A549 (cell line): ENCODE measurements at regions not wholly inside any gene's neighbourhood (a gene's known extent, or its start where the extent isn't known, plus 50 kb on each side); places are given as distances from the start of the nearest gene placed in this dataset.
A peak's percentile ranks its signal among the peaks of the same experiment; 100 is the strongest.

Source experiments
- ATAC-seq, 2 experiments: fragments of 200-7000 bp in 1 of 2; fragments of >200 bp in 1 of 2; cut with Nextera tagmentation in 1 of 2; cut with Tn5 transposase in 1 of 2; 3 replicates each; pipeline versions ENCODE4 v1.8.0 to v1.9.1; 2018 to 2020; ENCODE audit warnings: mild to moderate bottlenecking in 1 of 2, moderate library complexity in 1 of 2
- CTCF ChIA-PET: fragments of 300-600 bp; sonication (Branson Sonifier 250); formaldehyde crosslinking; extraction: SDS; loops from one replicate; lab custom pipeline; 2021; ENCODE audit warnings: antibody characterized with exemption, inconsistent platforms; lab: Yijun Ruan, JAX
- POLR2A ChIA-PET: fragments of 350-600 bp; formaldehyde crosslinking; extraction: SDS; loops from one replicate; lab custom pipeline; 2021; ENCODE audit warnings: antibody characterized with exemption, inconsistent platforms; lab: Yijun Ruan, JAX
- DNase-seq, 2 experiments: peaks; one replicate each; pipeline versions ENCODE4 v3.0.0 to v3.0.0-alpha.2; 2011 to 2016; ENCODE audit warnings: low read depth in 1 of 2, low spot score in 1 of 2
- FAIRE-seq: peaks from 2 replicates; lab custom pipeline; 2011; peaks lifted over from hg19 to GRCh38; lab: Jason Lieb, UNC
- H3K27ac ChIP-seq, 2 experiments: fragments of >200 bp; sonication (Bioruptor Twin); formaldehyde crosslinking; 3 replicates each; pipeline ENCODE4 v1.5.1; 2016 to 2017
- H3K4me1 ChIP-seq: fragments of >200 bp; sonication (Bioruptor Twin); formaldehyde crosslinking; 3 replicates; pipeline ENCODE4 v1.6.1; 2016
- H3K4me2 ChIP-seq: fragments of >200 bp; sonication (Bioruptor Twin); formaldehyde crosslinking; 3 replicates; pipeline ENCODE4 v1.6.1; 2016
- H3K4me3 ChIP-seq: fragments of >200 bp; sonication (Bioruptor Twin); formaldehyde crosslinking; 3 replicates; pipeline ENCODE4 v1.5.1; 2016
- H3K9me3 ChIP-seq: fragments of >200 bp; sonication (Bioruptor Twin); formaldehyde crosslinking; 3 replicates; pipeline ENCODE4 v1.6.1; 2016
- BCL3 ChIP-seq: fragments of >200 bp; sonication (Bioruptor Twin); formaldehyde crosslinking; IDR thresholded peaks from 3 replicates; pipeline ENCODE4 v1.6.1; 2016
- CBX8 ChIP-seq: fragments of 200-600 bp; sonication (generic); IDR thresholded peaks from 2 replicates; pipeline ENCODE4 v1.6.1; 2016
- CEBPB ChIP-seq, 2 experiments: fragments of >200 bp in 1 of 2; sonication (Bioruptor Twin) in 1 of 2; formaldehyde crosslinking in 1 of 2; IDR thresholded peaks; 2 replicates each; pipeline ENCODE4 v1.6.1; 2012 to 2016
- CTCF ChIP-seq: fragments of >200 bp; sonication (Bioruptor Twin); formaldehyde crosslinking; IDR thresholded peaks from 3 replicates; pipeline ENCODE4 v1.5.1; 2016
- E2F6 ChIP-seq: IDR thresholded peaks from 2 replicates; pipeline ENCODE4 v1.6.1; 2012; ENCODE audit warnings: low read depth, borderline replicate concordance
- EHF ChIP-seq: fragments of 250-450 bp; sonication (Bioruptor Pico); IDR thresholded peaks from 2 replicates; pipeline ENCODE4 v1.5.0; 2020; ENCODE audit warnings: mild to moderate bottlenecking
- EHMT2 ChIP-seq: fragments of 200-600 bp; sonication (generic); IDR thresholded peaks from 2 replicates; pipeline ENCODE4 v1.6.1; 2016; ENCODE audit warnings: antibody characterized with exemption, low read depth, mild to moderate bottlenecking, moderate library complexity
- ELK1 ChIP-seq: fragments of 150-350 bp; IDR thresholded peaks from 2 replicates; pipeline ENCODE4 v1.6.1; 2014; ENCODE audit warnings: low read depth, mild to moderate bottlenecking, low read length
- EP300 ChIP-seq, 2 experiments: fragments of >200 bp; sonication (Bioruptor Twin); formaldehyde crosslinking; IDR thresholded peaks; 2 replicates in 1 of 2; 3 replicates in 1 of 2; pipeline ENCODE4 v1.6.1; 2016 to 2017
- ESRRA ChIP-seq: fragments of 150-350 bp; IDR thresholded peaks from 2 replicates; pipeline ENCODE4 v1.6.1; 2014; ENCODE audit warnings: mild to moderate bottlenecking, low read length, borderline replicate concordance
- FOSB ChIP-seq: fragments of 250-450 bp; sonication (Bioruptor Pico); IDR thresholded peaks from 2 replicates; pipeline ENCODE4 v1.5.0; 2020; ENCODE audit warnings: mild to moderate bottlenecking, moderate library complexity
- FOSL2 ChIP-seq, 2 experiments: fragments of 450-650 bp in 1 of 2; fragments of >200 bp in 1 of 2; sonication (Bioruptor Twin) in 1 of 2; formaldehyde crosslinking; IDR thresholded peaks; 2 replicates each; pipeline versions ENCODE4 v1.5.0 to v1.6.1; 2016 to 2020; ENCODE audit warnings: mild to moderate bottlenecking in 1 of 2, moderate library complexity in 1 of 2
- GATA3 ChIP-seq: IDR thresholded peaks from 2 replicates; pipeline ENCODE4 v1.6.1; 2012; ENCODE audit warnings: borderline replicate concordance
- HOXA7 ChIP-seq: fragments of 250-450 bp; sonication (Bioruptor Pico); IDR thresholded peaks from 2 replicates; pipeline ENCODE4 v1.5.0; 2020; ENCODE audit warnings: mild to moderate bottlenecking, moderate library complexity
- KDM1A ChIP-seq: fragments of 200-600 bp; sonication (generic); IDR thresholded peaks from 2 replicates; pipeline ENCODE4 v1.6.1; 2016; ENCODE audit warnings: low read depth, mild to moderate bottlenecking
- MAFK ChIP-seq: fragments of 450-650 bp; IDR thresholded peaks from 2 replicates; pipeline ENCODE4 v1.6.1; 2014; ENCODE audit not compliant: partially characterized antibody
- NFE2L2 ChIP-seq: fragments of 150-350 bp; conservative IDR thresholded peaks from 2 replicates; pipeline ENCODE4 v1.6.1; 2014; ENCODE audit warnings: low read length
- NR3C1 ChIP-seq: fragments of >200 bp; sonication (Bioruptor Twin); formaldehyde crosslinking; IDR thresholded peaks from 3 replicates; pipeline ENCODE4 v1.6.1; 2017
- POLR2A ChIP-seq: IDR thresholded peaks from 2 replicates; pipeline ENCODE4 v1.6.1; 2012; ENCODE audit warnings: mild to moderate bottlenecking, low read length
- RFX5 ChIP-seq: fragments of 450-650 bp; IDR thresholded peaks from 2 replicates; pipeline ENCODE4 v1.7.1; 2014; ENCODE audit warnings: antibody characterized with exemption, mild to moderate bottlenecking, moderate library complexity
- RNF2 ChIP-seq: fragments of 200-600 bp; sonication (generic); IDR thresholded peaks from 2 replicates; pipeline ENCODE4 v1.6.1; 2016; ENCODE audit warnings: low read depth, mild to moderate bottlenecking, antibody characterized with exemption, moderate library complexity, borderline replicate concordance
- TP53 ChIP-seq: fragments of 250-450 bp; sonication (Bioruptor Pico); IDR thresholded peaks from 2 replicates; pipeline ENCODE4 v1.5.0; 2021; ENCODE audit warnings: mild to moderate bottlenecking, moderate library complexity
- ZC3H11A ChIP-seq: fragments of 450-650 bp; IDR thresholded peaks from 2 replicates; pipeline ENCODE4 v1.6.1; 2014; ENCODE audit warnings: antibody characterized with exemption, mild to moderate bottlenecking
- WGBS: methylation state at CpG from one replicate; pipeline ENCODE4 v1.1.6; 2017; ENCODE audit errors: missing lambda C conversion rate; 5-methylcytosine and 5-hydroxymethylcytosine counted together

- DNase-seq (peak in 1 of 2 experiments; percentile 1), ATAC-seq (no peak), FAIRE-seq (no peak)
- no peaks in the 10 kb centered on the region for H3K9me3 ChIP-seq
- no peaks in the 10 kb centered on the region for H3K4me1 ChIP-seq
- 74% methylated on average over 4 of the region's 4 CpGs for WGBS
- H3K4me3 ChIP-seq = no peak overlapping the region
- TF ChIP-seq E2F6 (no peak), ZC3H11A (no peak), NFE2L2 (no peak), ESRRA (no peak), MAFK (peak; percentile 67), RNF2 (no peak), EHMT2 (no peak), EHF (no peak)
- ChIA-PET POLR2A (no interaction called here), CTCF (no interaction called here)
- H3K4me2 ChIP-seq = no peak overlapping the region
- no peak overlapping the region for H3K27ac ChIP-seq
Observed at GRCh38 chr4:100933628-100934027, 413.7 kb downstream of the PPP3CA start.

- Histone ChIP-seq H3K4me1 (no peaks in the 10 kb centered on the region), H3K27ac (no peak overlapping the region), H3K4me2 (no peak overlapping the region), H3K4me3 (no peak overlapping the region), H3K9me3 (no peaks in the 10 kb centered on the region)
- FAIRE-seq (no peak), ATAC-seq (no peak), DNase-seq (no peak)
- WGBS = 57% methylated on average over 1 of the region's 1 CpG
- TF ChIP-seq NR3C1 (no peak), CTCF (no peak), GATA3 (no peak), ESRRA (no peak), EP300 (IDR thresholded peaks at IDR 0.05) (no peak), CBX8 (no peak), POLR2A (no peak), KDM1A (no peak), HOXA7 (CRISPR knock-in tag) (no peak), TP53 (CRISPR knock-in tag) (no peak), FOSL2 (IDR thresholded peaks at IDR 0.05) (no peak), FOSL2 (CRISPR knock-in tag; IDR thresholded peaks at IDR 0.05) (no peak), FOSB (CRISPR knock-in tag) (no peak), RFX5 (no peak), NFE2L2 (no peak), CEBPB (IDR thresholded peaks at IDR 0.05) (no peak)
- CTCF ChIA-PET = no interaction called here
- POLR2A ChIA-PET = no interaction called here
Observed at GRCh38 chr4:100929758-100930157, 411.9 kb upstream of the EMCN start.

GRCh38 chr4:100929135-100929534 is 411.3 kb upstream of the EMCN start:
- no peak for FAIRE-seq

More at GRCh38 chr4:100929135-100929534, 411.3 kb upstream of the EMCN start:
- H3K4me2 ChIP-seq = no peak overlapping the region
- ATAC-seq (no peak), DNase-seq (no peak)
- ChIA-PET POLR2A (no interaction called here), CTCF (interaction anchor here (0.6 kb wide), 1 partner anchor 15 kb away, joined by 3 read pairs; no protein-coding TSS in a partner anchor)
- no peak overlapping the region for H3K4me3 ChIP-seq
- TF ChIP-seq EP300 (IDR thresholded peaks at IDR 0.05) (no peak), GATA3 (no peak), BCL3 (no peak), ELK1 (no peak)
- no peak overlapping the region for H3K27ac ChIP-seq
- no peaks in the 10 kb centered on the region; the same call in 2 of the 3 replicates for H3K9me3 ChIP-seq
- no peaks in the 10 kb centered on the region for H3K4me1 ChIP-seq
- WGBS = 13% methylated on average over 1 of the region's 1 CpG
